SU-DHL-6 (cell line): ENCODE measurements at regions not wholly inside any gene's neighbourhood (a gene's known extent, or its start where the extent isn't known, plus 50 kb on each side); places are given as distances from the start of the nearest gene placed in this dataset.

Experiments used
- H2AFZ ChIP-seq: fragments of 200-600 bp; sonication (generic); 2 replicates; pipeline ENCODE4 v1.6.1; 2014; ENCODE audit warnings: low read depth, mild to moderate bottlenecking, moderate library complexity, mixed read lengths, antibody characterized with exemption, low read length; ENCODE audit not compliant: severe bottlenecking
- H3F3A ChIP-seq: fragments of 200-600 bp; shearing (Covaris generic); 2 replicates; pipeline ENCODE4 v1.6.0; 2016; ENCODE audit warnings: antibody characterized with exemption, mild to moderate bottlenecking; ENCODE audit not compliant: insufficient read depth
- H3K27ac ChIP-seq: fragments of 200-600 bp; sonication (generic); 2 replicates; pipeline ENCODE4 v1.5.1; 2016; ENCODE audit warnings: low read depth, mild to moderate bottlenecking, low read length, moderate library complexity, mixed read lengths
- H3K27me3 ChIP-seq: fragments of 200-600 bp; sonication (generic), shearing (Covaris generic); 2 replicates; pipeline ENCODE4 v1.6.0; 2014; ENCODE audit warnings: mild to moderate bottlenecking, low read length
- H3K36me3 ChIP-seq: fragments of 200-600 bp; sonication (generic); 2 replicates; pipeline ENCODE4 v1.6.1; 2014; ENCODE audit warnings: mild to moderate bottlenecking, low read length, mixed read lengths
- H3K4me2 ChIP-seq: fragments of 300-600, 200-600 bp; shearing (Covaris generic), sonication (generic); 2 replicates; pipeline ENCODE4 v1.6.0; 2014; ENCODE audit warnings: low read length, low read depth, mild to moderate bottlenecking; ENCODE audit not compliant: poor library complexity, severe bottlenecking
- H3K4me3 ChIP-seq: fragments of 200-600 bp; sonication (generic); 2 replicates; pipeline ENCODE4 v1.5.1; 2014; ENCODE audit warnings: antibody characterized with exemption, low read length, mild to moderate bottlenecking, mixed read lengths; ENCODE audit not compliant: insufficient read depth, poor library complexity, severe bottlenecking
- H3K79me2 ChIP-seq: fragments of 200-600 bp; sonication (generic); 2 replicates; pipeline ENCODE4 v1.6.1; 2014; ENCODE audit warnings: mild to moderate bottlenecking, low read length, moderate library complexity; ENCODE audit not compliant: insufficient read depth
- H3K9ac ChIP-seq: fragments of 200-600 bp; sonication (generic); 2 replicates; pipeline ENCODE4 v1.7.0; 2014; ENCODE audit warnings: mild to moderate bottlenecking, low read length
- H3K9me2 ChIP-seq: fragments of 200-600 bp; sonication (generic); replicated peaks from 2 replicates; pipeline ENCODE4 v1.6.1; 2014; ENCODE audit warnings: low read length; ENCODE audit not compliant: insufficient read depth
- H3K9me3 ChIP-seq: fragments of 200-600 bp; sonication (generic); 2 replicates; pipeline ENCODE4 v1.6.1; 2014; ENCODE audit warnings: low read length, mixed read lengths; ENCODE audit not compliant: insufficient read depth
- H4K20me1 ChIP-seq: fragments of 200-600 bp; sonication (generic); 2 replicates; pipeline ENCODE4 v1.6.1; 2014; ENCODE audit warnings: low read depth, mild to moderate bottlenecking, antibody characterized with exemption, low read length, moderate library complexity, mixed read lengths
- CTCF ChIP-seq: fragments of 200-600 bp; sonication (generic); IDR thresholded peaks from one replicate; pipeline ENCODE4 v1.5.1; 2017; ENCODE audit warnings: antibody characterized with exemption, mild to moderate bottlenecking, low read length, moderate library complexity; ENCODE audit not compliant: insufficient read depth, poor library complexity, severe bottlenecking
- EZH2phosphoT487 ChIP-seq: fragments of 200-600 bp; sonication (generic), shearing (Covaris generic); conservative IDR thresholded peaks from 2 replicates; pipeline ENCODE4 v1.6.1; 2018; ENCODE audit warnings: mild to moderate bottlenecking, antibody characterized with exemption, low read length, moderate library complexity, mixed read lengths

GRCh38 chr2:234788381-234788780 lies 163.4 kb upstream of the SH3BP4 start:
- Histone ChIP-seq H3K36me3 (no peaks in the 10 kb centered on the region), H3K4me2 (no peak overlapping the region), H3K27ac (no peak overlapping the region), H3F3A (no peaks in the 10 kb centered on the region), H3K9ac (no peak overlapping the region), H3K9me3 (peaks cover 3% of the 10 kb centered on the region; the same call in 1 of the 2 replicates), H2AFZ (no peak overlapping the region), H3K27me3 (no peaks in the 10 kb centered on the region), H3K79me2 (no peaks in the 10 kb centered on the region), H3K9me2 (no peaks in the 10 kb centered on the region), H4K20me1 (no peaks in the 10 kb centered on the region), H3K4me3 (no peak overlapping the region)
- TF ChIP-seq CTCF = no peak

- H3K9me3 ChIP-seq = peaks cover 3% of the 10 kb centered on the region; the same call in 1 of the 2 replicates
- no peak overlapping the region for H3K9ac ChIP-seq
These were observed 164.7 kb upstream of the SH3BP4 start for GRCh38 chr2:234787114-234787513.

GRCh38 chr2:234773764-234774409 lies 177.9 kb upstream of the SH3BP4 start:
- Histone ChIP-seq H3K9me3 (no peaks in the 10 kb centered on the region), H3F3A (no peaks in the 10 kb centered on the region), H3K27me3 (no peaks in the 10 kb centered on the region), H3K9me2 (no peaks in the 10 kb centered on the region), H3K9ac (no peak overlapping the region), H3K79me2 (no peaks in the 10 kb centered on the region), H2AFZ (no peak overlapping the region), H3K27ac (no peak overlapping the region), H3K4me2 (no peak overlapping the region), H4K20me1 (no peaks in the 10 kb centered on the region), H3K36me3 (no peaks in the 10 kb centered on the region), H3K4me3 (no peak overlapping the region)
- TF ChIP-seq EZH2phosphoT487 (no peak), CTCF (no peak)

More at GRCh38 chr2:234787114-234787513, 164.7 kb upstream of the SH3BP4 start:
- Histone ChIP-seq H3K4me2 (no peak overlapping the region), H3K9me2 (no peaks in the 10 kb centered on the region), H3K36me3 (no peaks in the 10 kb centered on the region), H3K27ac (no peak overlapping the region), H3K4me3 (no peak overlapping the region), H3F3A (no peaks in the 10 kb centered on the region), H3K27me3 (no peaks in the 10 kb centered on the region; the same call in 1 of the 2 replicates), H2AFZ (no peak overlapping the region), H3K79me2 (no peaks in the 10 kb centered on the region), H4K20me1 (no peaks in the 10 kb centered on the region)
- TF ChIP-seq CTCF = no peak
- TF ChIP-seq EZH2phosphoT487 = no peak
